ENCODE measurements at regions not wholly inside any gene's neighbourhood (a gene's known extent, or its start where the extent isn't known, plus 50 kb on each side); places are given as distances from the start of the nearest gene placed in this dataset.

GRCh38 chr2:71277536-71278103 lies 50.7 kb upstream of the PAIP2B start:
- DNase-seq = peak; percentile 46

DNA sequence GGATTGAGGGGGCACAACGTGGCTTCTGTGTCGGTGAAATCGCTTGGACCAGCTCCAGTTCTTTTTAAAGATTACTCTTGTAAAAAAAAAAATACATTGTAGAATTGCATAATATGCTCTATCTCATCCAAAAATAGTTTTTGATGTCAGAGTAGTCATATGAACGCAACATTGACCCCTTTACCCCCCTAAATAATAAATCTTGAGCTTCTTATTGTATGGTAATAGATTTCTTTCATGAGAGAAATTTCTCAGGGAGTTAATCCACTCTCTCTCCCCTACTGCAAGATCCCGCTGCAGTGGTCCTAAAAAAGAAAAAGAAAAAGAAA lies 50.2 kb upstream of the PAIP2B start:
- DNase-seq = no peak

DNA sequence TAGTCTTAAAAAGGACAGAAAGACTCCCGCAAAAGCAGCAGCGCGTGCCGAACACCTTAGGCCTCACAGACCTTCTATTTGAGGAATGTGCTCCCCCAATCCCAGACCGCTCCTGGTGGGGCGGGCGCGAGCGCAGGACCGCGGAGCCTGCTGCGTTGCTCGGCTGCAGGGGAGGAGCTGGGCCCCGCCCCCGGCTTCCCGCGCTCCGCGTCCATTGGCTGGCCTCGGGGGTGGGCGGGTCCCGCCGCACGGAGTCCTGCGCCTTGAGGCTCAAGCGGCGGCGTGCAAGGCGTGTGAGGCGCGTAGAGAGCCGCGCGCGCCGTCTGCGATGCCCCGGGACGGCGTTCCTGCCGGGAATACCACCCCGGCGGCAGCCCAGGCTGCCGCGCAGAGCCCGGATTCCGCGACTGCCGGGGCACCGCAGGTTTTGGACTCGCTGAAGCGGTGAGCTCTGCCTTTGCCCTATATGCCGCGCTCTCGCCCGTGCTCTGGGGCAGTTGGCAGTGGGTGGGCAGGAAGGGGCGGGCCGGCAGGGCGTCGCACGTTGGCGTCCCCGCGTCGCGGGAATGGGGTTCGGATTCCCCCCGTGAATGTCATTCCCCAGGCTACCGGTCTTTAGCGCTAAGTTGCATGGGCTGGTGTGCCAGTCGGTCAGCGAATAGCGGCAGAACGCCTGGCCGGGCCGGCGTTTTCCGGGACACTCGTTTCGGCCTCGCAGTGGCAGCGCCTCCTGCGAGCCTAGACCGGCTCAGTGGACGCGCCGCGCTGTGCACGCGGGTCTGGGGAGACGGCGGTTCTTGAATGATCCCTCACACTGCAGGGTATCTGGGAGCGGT lies 49.6 kb upstream of the PAIP2B start:
- peak; percentile 94 for DNase-seq

All from stimulated activated CD4-positive, alpha-beta T cell treated with anti-CD3 and anti-CD28 coated beads, Interleukin-15, amount 100 ng/mL, for 24 hours (primary cell).